HG02885 (cell line): ENCODE measurements at regions not wholly inside any gene's neighbourhood (a gene's known extent, or its start where the extent isn't known, plus 50 kb on each side); places are given as distances from the start of the nearest gene placed in this dataset.

Experiments
- ATAC-seq: cut with Tn5 transposase; IDR thresholded peaks from one replicate; pipeline ENCODE4 v1.9.1; 2021; ENCODE audit warnings: mild to moderate bottlenecking; ENCODE audit not compliant: unreplicated experiment, poor library complexity

- no peak for ATAC-seq
Observed at GRCh38 chr2:128399690-128400291, 81.1 kb upstream of the HS6ST1 start.

GRCh38 chr2:128401680-128402079 lies 83.0 kb upstream of the HS6ST1 start:
- no peak for ATAC-seq

GRCh38 chr2:128402911-128403670 lies 84.4 kb upstream of the HS6ST1 start:
- ATAC-seq = no peak

- no peak for ATAC-seq
Observed at GRCh38 chr2:128403814-128404708, 85.4 kb upstream of the HS6ST1 start.

GRCh38 chr2:128404709-128405466 lies 86.2 kb upstream of the HS6ST1 start:
- ATAC-seq = no peak

GRCh38 chr2:128405467-128405900 lies 86.8 kb upstream of the HS6ST1 start:
- ATAC-seq = no peak

GRCh38 chr2:128405981-128406613 lies 87.4 kb upstream of the HS6ST1 start:
- ATAC-seq = no peak

- ATAC-seq = no peak
Observed at GRCh38 chr2:128406736-128407554, 88.3 kb upstream of the HS6ST1 start.

- no peak for ATAC-seq
Observed at GRCh38 chr2:128408349-128409305, 90.0 kb upstream of the HS6ST1 start.

- no peak for ATAC-seq
Observed at GRCh38 chr2:128409326-128410034, 90.8 kb upstream of the HS6ST1 start.

- no peak for ATAC-seq
Observed at GRCh38 chr2:128410035-128410757, 91.5 kb upstream of the HS6ST1 start.

GRCh38 chr2:128410758-128411215 lies 92.1 kb upstream of the HS6ST1 start:
- no peak for ATAC-seq

GRCh38 chr2:128411431-128411830 lies 92.8 kb upstream of the HS6ST1 start:
- ATAC-seq = no peak

GRCh38 chr2:128412181-128412871 lies 93.7 kb upstream of the HS6ST1 start:
- ATAC-seq = no peak

GRCh38 chr2:128413014-128413717 lies 94.5 kb upstream of the HS6ST1 start:
- ATAC-seq = no peak
